AG09319 (cell line): ENCODE measurements at regions not wholly inside any gene's neighbourhood (a gene's known extent, or its start where the extent isn't known, plus 50 kb on each side); places are given as distances from the start of the nearest gene placed in this dataset.

Source experiments
- DNase-seq: peaks from one replicate; pipeline ENCODE4 v3.0.0-alpha.2; 2010; ENCODE audit warnings: low read depth; ENCODE audit errors: extremely low read depth
- TF ChIP-seq, protein P1 (sequence below): IDR thresholded peaks from 2 replicates; pipeline ENCODE4 v1.5.1; 2011; ENCODE audit warnings: low read depth, mild to moderate bottlenecking, inconsistent platforms, low read length, moderate library complexity

- no peak for DNase-seq
Measured at GRCh38 chr7:131061818-131062217, 265.9 kb upstream of the MKLN1 start.

GRCh38 chr7:131066635-131067034 lies 261.0 kb upstream of the MKLN1 start:
- DNase-seq, result no peak
- TF ChIP-seq, protein P1, sequence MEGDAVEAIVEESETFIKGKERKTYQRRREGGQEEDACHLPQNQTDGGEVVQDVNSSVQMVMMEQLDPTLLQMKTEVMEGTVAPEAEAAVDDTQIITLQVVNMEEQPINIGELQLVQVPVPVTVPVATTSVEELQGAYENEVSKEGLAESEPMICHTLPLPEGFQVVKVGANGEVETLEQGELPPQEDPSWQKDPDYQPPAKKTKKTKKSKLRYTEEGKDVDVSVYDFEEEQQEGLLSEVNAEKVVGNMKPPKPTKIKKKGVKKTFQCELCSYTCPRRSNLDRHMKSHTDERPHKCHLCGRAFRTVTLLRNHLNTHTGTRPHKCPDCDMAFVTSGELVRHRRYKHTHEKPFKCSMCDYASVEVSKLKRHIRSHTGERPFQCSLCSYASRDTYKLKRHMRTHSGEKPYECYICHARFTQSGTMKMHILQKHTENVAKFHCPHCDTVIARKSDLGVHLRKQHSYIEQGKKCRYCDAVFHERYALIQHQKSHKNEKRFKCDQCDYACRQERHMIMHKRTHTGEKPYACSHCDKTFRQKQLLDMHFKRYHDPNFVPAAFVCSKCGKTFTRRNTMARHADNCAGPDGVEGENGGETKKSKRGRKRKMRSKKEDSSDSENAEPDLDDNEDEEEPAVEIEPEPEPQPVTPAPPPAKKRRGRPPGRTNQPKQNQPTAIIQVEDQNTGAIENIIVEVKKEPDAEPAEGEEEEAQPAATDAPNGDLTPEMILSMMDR, result no peak

More at GRCh38 chr7:131061818-131062217, 265.9 kb upstream of the MKLN1 start:
- TF ChIP-seq, protein P1, result no peak

DNA sequence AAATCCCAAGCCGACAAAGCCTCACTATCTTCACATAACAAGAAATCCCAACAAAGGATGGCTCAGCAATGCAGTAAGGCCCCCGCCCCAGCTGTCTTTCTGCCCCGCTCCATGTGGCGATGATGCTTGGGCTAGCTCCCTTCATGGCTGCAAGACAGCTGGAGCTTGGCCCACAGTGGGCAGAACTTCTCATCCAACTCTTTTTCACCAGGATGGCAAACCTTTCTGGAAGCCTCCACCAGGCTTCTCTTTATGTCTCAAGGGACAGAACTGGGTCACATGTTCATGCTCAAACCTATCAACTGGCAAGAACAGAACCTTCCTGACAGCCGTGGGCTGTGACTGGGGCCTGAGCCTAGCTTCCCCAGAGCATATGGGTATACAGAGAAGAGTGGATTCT lies 260.5 kb upstream of the MKLN1 start:
- DNase-seq, result no peak
- TF ChIP-seq, protein P1, result no peak

DNA sequence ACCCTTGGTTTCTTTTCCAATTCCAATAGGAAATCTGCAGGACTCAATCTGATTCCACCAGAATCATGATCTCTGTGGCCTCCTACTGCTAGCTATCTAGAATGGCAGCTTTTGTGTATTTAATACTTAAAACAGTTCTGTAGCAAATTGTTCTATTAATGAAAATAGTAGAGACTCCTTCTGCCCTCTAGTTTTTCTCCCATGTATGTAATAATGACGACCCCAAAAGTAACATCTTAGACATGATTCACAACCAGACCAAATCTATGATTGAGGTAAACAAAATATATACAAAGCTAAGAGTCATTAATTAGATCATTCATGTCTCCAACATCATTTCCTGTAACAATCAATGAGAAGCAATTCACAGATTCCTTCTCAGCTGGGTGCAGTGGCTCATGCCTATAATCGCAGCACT lies 259.1 kb upstream of the MKLN1 start:
- TF ChIP-seq, protein P1, result peak; percentile 52
- DNase-seq, result no peak

DNA sequence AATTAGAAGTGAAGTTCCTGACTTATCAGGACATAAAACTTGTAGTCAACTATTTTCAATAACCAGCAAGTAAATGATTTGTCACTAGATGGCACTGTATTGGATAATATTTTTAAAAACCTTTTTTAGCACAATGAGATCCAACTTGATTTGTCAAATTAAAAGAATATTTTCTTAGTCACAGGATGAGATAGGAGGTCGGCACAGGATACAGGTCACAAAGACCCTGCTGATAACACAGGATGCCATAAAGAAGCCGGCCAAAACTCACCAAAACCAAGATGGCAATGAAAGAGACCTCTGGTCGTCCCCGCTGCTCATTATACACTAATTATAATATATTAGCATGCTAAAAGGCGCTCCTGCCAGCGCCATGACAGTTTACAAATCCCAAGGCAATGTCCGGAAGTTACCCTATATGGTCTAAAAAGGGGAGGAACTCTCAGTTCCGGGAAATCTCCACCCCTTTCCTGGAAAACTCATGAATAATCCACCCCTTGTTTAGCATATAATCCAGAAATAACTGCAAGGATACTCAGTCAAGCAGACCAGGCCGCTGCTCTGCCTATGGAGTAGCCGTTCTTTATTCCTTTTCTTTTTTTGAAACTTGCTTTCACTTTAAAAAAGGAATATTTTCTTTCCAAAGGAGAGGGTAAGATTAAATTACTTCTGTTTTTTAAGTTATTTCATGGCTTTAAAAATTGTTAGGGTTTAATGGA lies 255.7 kb upstream of the MKLN1 start:
- TF ChIP-seq, protein P1, result peak; percentile 35
- DNase-seq, result peak; percentile 62

- no peak for DNase-seq
- TF ChIP-seq, protein P1, result no peak
Measured at GRCh38 chr7:131072505-131073091, 255.1 kb upstream of the MKLN1 start.

GRCh38 chr7:131074043-131074442 lies 253.6 kb upstream of the MKLN1 start:
- DNase-seq, result no peak
- TF ChIP-seq, protein P1, result no peak
